ENCODE measurements at regions not wholly inside any gene's neighbourhood (a gene's known extent, or its start where the extent isn't known, plus 50 kb on each side); places are given as distances from the start of the nearest gene placed in this dataset.

- no peak overlapping the region for H3K4me2 ChIP-seq (ENCODE audit: insufficient read depth, low read length)
- no peaks in the 10 kb centered on the region for H3K36me3 ChIP-seq (ENCODE audit: control insufficient read depth, insufficient read depth, low read length)
- H3K9me1 ChIP-seq (ENCODE audit: control insufficient read depth, insufficient read depth, low read length): no peaks in the 10 kb centered on the region
- no peak for DNase-seq (ENCODE audit: extremely low read depth in 1 of 4, low spot score in 3 of 4)
- no peak overlapping the region for H3K9ac ChIP-seq (ENCODE audit: insufficient read depth in 1 of 2, low read depth in 2 of 2, low read length in 2 of 2)
- no peaks in the 10 kb centered on the region for H3K9me3 ChIP-seq (replicated peaks; ENCODE audit: control insufficient read depth, insufficient read depth, low read depth, low read length)
- no peaks in the 10 kb centered on the region for H3K4me1 ChIP-seq (replicated peaks in 1 of 2; ENCODE audit: control insufficient read depth in 2 of 2, insufficient read depth in 2 of 2, low read length in 2 of 2)
- H3K27me3 ChIP-seq (ENCODE audit: control insufficient read depth in 2 of 2, insufficient read depth in 2 of 2, low read length in 2 of 2): no peaks in the 10 kb centered on the region
- POLR2A ChIA-PET: no interaction called here
- FAIRE-seq: no peak
- no peaks in the 10 kb centered on the region for H4K20me1 ChIP-seq (replicated peaks; ENCODE audit: control insufficient read depth, insufficient read depth, low read length)
- in situ Hi-C loops (cut with MboI): no loop called here
- no peak overlapping the region for H3K27ac ChIP-seq (ENCODE audit: extremely low read depth, low read depth, low read length)
- BruUV-seq (replicated peaks): no TSS peak
- CTCF ChIA-PET (ENCODE audit: low intra/inter-chr PET ratio): no interaction called here
- H2AFZ ChIP-seq (ENCODE audit: low read depth, low read length): no peak overlapping the region
- 0% methylated on average over 5 of the region's 5 CpGs for WGBS (ENCODE audit: insufficient coverage, low coverage, missing lambda C conversion rate)
- H3K4me3 ChIP-seq: no peak overlapping the region
- no peak for ATAC-seq
- intact Hi-C loops (cut with micrococcal nuclease): no loop called here
- H3K79me2 ChIP-seq (ENCODE audit: control insufficient read depth, insufficient read depth, low read length): no peaks in the 10 kb centered on the region
- TF ChIP-seq SLC30A9 (CRISPR knock-in tag; IDR thresholded peaks at IDR 0.05) (no peak), CBX3 (IDR thresholded peaks at IDR 0.05; ENCODE audit: borderline replicate concordance in 1 of 2, low read length in 2 of 2) (no peak), XRCC3 (IDR thresholded peaks at IDR 0.05) (no peak), FOXO4 (CRISPR knock-in tag; IDR thresholded peaks at IDR 0.05) (no peak), KLF6 (CRISPR knock-in tag; IDR thresholded peaks at IDR 0.05; ENCODE audit: borderline replicate concordance) (no peak), GTF2F1 (IDR thresholded peaks at IDR 0.05; ENCODE audit: low read depth, low read length) (no peak), CBX2 (IDR thresholded peaks at IDR 0.05; ENCODE audit: insufficient read depth, low read length, poor library complexity, severe bottlenecking) (no peak), ETS2 (tag; IDR thresholded peaks at IDR 0.05; ENCODE audit: borderline replicate concordance, poor library complexity, severe bottlenecking) (no peak), ARID3A (IDR thresholded peaks at IDR 0.05; ENCODE audit: borderline replicate concordance, low read depth, low read length) (no peak), PTRF (tag; IDR thresholded peaks at IDR 0.05) (no peak)
These were observed 273.3 kb upstream of the IRAK1BP1 start for GRCh38 chr6:78593898-78594667.

Measured in K562 (cell line).